ENCODE measurements at regions not wholly inside any gene's neighbourhood (a gene's known extent, or its start where the extent isn't known, plus 50 kb on each side); places are given as distances from the start of the nearest gene placed in this dataset.
A peak's percentile ranks its signal among the peaks of the same experiment; 100 is the strongest.
"Not testable (repeated sequence)": the region's sequence is repeated elsewhere in the genome, so short reads cannot be mapped to it uniquely, and the experiment has no call there.

DNA sequence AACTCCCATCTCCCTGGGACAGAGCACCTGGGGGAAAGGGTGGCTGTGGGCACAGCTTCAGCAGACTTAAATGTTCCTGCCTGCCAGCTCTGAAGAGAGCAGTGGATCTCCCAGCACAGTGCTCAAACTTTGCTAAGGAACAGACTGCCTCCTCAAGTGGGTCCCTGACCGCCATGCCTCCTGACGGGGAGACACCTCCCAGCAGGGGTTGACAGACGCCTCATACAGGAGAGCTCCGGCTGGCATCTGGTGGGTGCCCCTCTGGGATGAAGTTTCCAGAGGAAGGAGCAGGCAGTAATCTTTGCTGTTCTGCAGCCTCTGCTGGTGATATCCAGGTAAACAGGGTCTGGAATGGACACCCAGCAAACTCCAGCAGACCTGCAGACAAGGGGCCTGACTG is 206.9 kb upstream of the NUDT10 start:
- not testable (repeated sequence) for DNase-seq (ENCODE audit: low read depth, low spot score); H3K4me3 ChIP-seq (ENCODE audit: low read length)

GRCh38 chrX:51144828-51145442 is 187.7 kb upstream of the NUDT10 start:
- DNase-seq (ENCODE audit: low read depth, low spot score), result peak; percentile 31
- H3K4me3 ChIP-seq (ENCODE audit: low read length), result no peak overlapping the region

DNA sequence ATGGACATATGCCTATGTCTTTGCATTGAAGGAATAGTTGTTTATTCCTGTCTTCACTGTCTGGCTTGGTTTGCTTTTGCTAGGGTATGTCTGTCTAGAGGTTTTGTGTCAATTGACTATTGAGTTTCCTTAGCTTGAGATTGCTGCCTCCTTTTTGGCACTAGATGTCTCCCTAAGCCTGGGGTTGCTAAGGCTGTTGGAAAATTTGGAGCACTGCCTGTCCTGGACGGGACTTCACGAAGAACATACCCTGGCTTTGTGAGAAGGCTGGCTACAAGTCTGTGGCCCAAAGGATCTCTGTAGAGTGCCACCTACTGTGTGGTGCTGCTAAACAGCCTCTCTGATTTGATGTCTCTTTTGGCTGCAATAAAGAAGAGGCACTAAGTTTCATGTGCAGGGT is 183.8 kb upstream of the NUDT10 start:
- DNase-seq (ENCODE audit: low read depth, low spot score), result no peak
- no peak overlapping the region for H3K4me3 ChIP-seq (ENCODE audit: low read length)

- DNase-seq (ENCODE audit: low read depth, low spot score), result no peak
- H3K4me3 ChIP-seq (ENCODE audit: low read length), result no peak overlapping the region
Observed at GRCh38 chrX:51151734-51152133, 180.9 kb upstream of the NUDT10 start.

DNA sequence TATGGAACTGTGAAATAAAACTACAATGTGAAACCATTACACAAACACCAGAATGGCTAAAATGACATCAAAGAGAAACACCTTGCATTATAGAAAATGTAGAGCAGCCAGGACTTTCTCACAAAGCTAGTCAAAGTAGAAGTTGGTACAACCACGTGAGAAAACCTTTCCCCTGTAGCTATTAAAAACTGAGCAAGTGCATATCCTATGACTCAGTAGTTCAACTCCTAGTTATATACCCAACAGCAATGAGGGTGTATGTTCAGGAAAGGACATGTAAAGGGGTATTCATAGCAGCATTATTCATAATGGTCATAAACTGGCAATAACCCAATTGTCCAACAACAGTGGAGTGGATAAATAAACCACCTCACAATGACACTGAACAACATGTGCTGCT is 177.5 kb upstream of the NUDT10 start:
- H3K4me3 ChIP-seq (ENCODE audit: low read length), result no peak overlapping the region
- no peak for DNase-seq (ENCODE audit: low read depth, low spot score)

DNA sequence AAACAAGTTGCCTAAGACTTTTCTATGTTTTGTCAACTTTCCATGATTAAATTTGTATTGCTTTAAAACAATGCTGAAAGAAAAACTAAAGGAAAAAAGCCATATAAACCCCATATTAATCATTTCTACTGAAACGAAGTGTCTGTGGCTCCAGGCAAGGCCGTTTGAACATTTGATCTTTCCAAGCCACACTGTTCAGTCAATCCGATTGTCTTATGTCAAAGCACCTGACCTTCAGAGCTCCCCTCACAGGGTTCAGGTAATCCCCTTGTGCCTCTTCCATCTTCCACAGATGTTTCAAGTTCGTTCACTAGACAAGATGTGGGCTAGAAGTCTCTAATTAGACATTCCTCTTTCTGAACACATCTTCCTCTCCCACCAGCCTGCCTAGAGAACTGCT is 177.1 kb upstream of the NUDT10 start:
- no peak for DNase-seq (ENCODE audit: low read depth, low spot score)
- no peak overlapping the region for H3K4me3 ChIP-seq (ENCODE audit: low read length)

- no peak overlapping the region for H3K4me3 ChIP-seq (ENCODE audit: low read length)
Observed at GRCh38 chrX:51158231-51158630, 174.4 kb upstream of the NUDT10 start.

DNA sequence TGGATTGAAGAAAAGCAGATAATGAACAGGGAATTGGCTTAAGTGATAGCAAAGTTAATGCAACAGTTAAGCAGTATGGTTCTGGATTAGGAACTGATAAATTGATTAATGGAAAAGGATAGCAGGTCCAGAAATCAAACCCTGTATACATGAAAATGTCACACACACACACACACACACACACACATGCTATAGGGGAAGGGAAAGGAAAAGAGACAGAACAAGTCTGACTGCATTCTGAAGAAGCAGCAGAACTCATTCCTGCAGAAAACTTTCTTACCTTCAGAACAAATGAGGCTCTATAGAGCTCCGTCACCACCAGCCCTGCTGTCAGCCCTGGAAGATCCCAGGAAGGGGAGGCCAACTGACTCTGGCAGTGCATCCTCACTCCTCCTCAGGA is 173.2 kb upstream of the NUDT10 start:
- not testable (repeated sequence) for H3K4me3 ChIP-seq (ENCODE audit: low read length); DNase-seq (ENCODE audit: low read depth, low spot score)

More at GRCh38 chrX:51158231-51158630, 174.4 kb upstream of the NUDT10 start:
- DNase-seq (ENCODE audit: low read depth, low spot score), result no peak

- no peak overlapping the region for H3K4me3 ChIP-seq (ENCODE audit: low read length)
- no peak for DNase-seq (ENCODE audit: low read depth, low spot score)
Observed at GRCh38 chrX:51163730-51164129, 168.9 kb upstream of the NUDT10 start.

- not testable (repeated sequence) for H3K4me3 ChIP-seq (ENCODE audit: low read length); DNase-seq (ENCODE audit: low read depth, low spot score)
Observed at GRCh38 chrX:51178356-51178900, 154.2 kb upstream of the NUDT10 start.

- H3K4me3 ChIP-seq (ENCODE audit: low read length); DNase-seq (ENCODE audit: low read depth, low spot score): not testable (repeated sequence)
Observed at GRCh38 chrX:51179805-51180204, 152.8 kb upstream of the NUDT10 start.

GRCh38 chrX:51182545-51182944 is 150.1 kb upstream of the NUDT10 start:
- DNase-seq (ENCODE audit: low read depth, low spot score), result no peak
- H3K4me3 ChIP-seq (ENCODE audit: low read length), result no peak overlapping the region

- DNase-seq (ENCODE audit: low read depth, low spot score), result no peak
- no peak overlapping the region for H3K4me3 ChIP-seq (ENCODE audit: low read length)
Observed at GRCh38 chrX:51192104-51192503, 140.5 kb upstream of the NUDT10 start.

DNA sequence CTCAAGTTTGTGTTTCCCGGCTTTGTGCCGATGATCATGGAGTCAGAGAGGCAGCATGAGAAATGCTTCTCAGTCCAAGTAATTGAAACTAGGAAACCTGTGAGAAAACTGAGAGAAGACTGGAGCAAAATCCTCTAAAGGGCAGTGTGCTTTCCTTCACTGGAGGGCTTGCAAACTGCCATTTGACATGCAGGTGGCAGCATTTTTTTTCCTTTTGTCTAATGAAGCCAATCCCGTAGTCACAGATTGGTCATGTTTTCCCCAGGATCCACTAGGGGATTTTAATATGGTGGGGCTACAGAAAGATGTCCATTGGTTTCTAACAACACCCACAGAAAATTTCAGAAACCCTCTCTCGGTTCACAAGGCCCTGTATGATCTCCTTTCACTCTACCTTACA is 117.4 kb upstream of the NUDT10 start:
- H3K4me3 ChIP-seq (ENCODE audit: low read length), result no peak overlapping the region
- DNase-seq (ENCODE audit: low read depth, low spot score), result no peak

- H3K4me3 ChIP-seq (ENCODE audit: low read length), result no peak overlapping the region
- no peak for DNase-seq (ENCODE audit: low read depth, low spot score)
Observed at GRCh38 chrX:51215856-51216255, 116.8 kb upstream of the NUDT10 start.

GRCh38 chrX:51242212-51242611 is 90.4 kb upstream of the NUDT10 start:
- H3K4me3 ChIP-seq (ENCODE audit: low read length), result no peak overlapping the region
- no peak for DNase-seq (ENCODE audit: low read depth, low spot score)

GRCh38 chrX:51257490-51257889 is 75.1 kb upstream of the NUDT10 start:
- no peak overlapping the region for H3K4me3 ChIP-seq (ENCODE audit: low read length)
- no peak for DNase-seq (ENCODE audit: low read depth, low spot score)

- H3K4me3 ChIP-seq (ENCODE audit: low read length); DNase-seq (ENCODE audit: low read depth, low spot score): not testable (repeated sequence)
Observed at GRCh38 chrX:51262271-51262670, 70.4 kb upstream of the NUDT10 start.

DNA sequence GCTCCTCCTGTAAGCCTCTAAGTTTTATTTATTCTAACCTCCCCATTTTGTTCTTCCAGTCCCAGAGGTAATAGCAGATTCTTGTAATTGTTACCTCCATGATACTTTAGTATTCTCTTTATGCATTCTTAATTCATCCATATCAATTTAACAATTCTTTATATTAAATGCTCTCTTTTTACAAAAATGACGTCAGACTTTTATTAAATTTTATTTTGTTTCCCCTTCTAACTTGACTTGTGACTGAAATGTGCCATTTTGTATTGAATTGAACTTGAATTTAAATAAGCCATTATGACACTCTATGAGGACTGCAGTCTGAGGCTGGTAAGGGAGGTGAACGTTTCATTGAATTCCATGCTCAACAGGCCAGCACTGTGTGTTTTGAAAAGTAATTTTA is 60.0 kb upstream of the NUDT10 start:
- no peak for DNase-seq (ENCODE audit: low read depth, low spot score)
- H3K4me3 ChIP-seq (ENCODE audit: low read length), result no peak overlapping the region

- no peak for DNase-seq (ENCODE audit: low read depth, low spot score)
- H3K4me3 ChIP-seq (ENCODE audit: low read length), result no peak overlapping the region
Observed at GRCh38 chrX:51281758-51282318, 50.8 kb upstream of the NUDT10 start.

All from Jurkat, Clone E6-1 (cell line).